Trophoblast cell (in vitro differentiated cells and primary cell): ENCODE measurements at regions not wholly inside any gene's neighbourhood (a gene's known extent, or its start where the extent isn't known, plus 50 kb on each side); places are given as distances from the start of the nearest gene placed in this dataset.

Experiments
- DNase-seq, 2 donors: peaks; one replicate each; pipeline ENCODE4 v3.0.0-alpha.2; 2016
- H2AFZ ChIP-seq: 2 replicates; pipeline ENCODE4 v1.6.1; 2013; ENCODE audit warnings: low read length, moderate library complexity, mild to moderate bottlenecking; ENCODE audit not compliant: insufficient read depth, poor library complexity
- H2AK5ac ChIP-seq: 2 replicates; pipeline ENCODE4 v1.6.1; 2013; ENCODE audit warnings: mild to moderate bottlenecking, low read length
- H2BK120ac ChIP-seq: 2 replicates; pipeline ENCODE4 v1.6.1; 2013; ENCODE audit warnings: low read length, mild to moderate bottlenecking, moderate library complexity; ENCODE audit not compliant: insufficient read depth, poor library complexity
- H2BK12ac ChIP-seq: 2 replicates; pipeline ENCODE4 v1.6.1; 2013; ENCODE audit warnings: mild to moderate bottlenecking, low read length, moderate library complexity
- H2BK5ac ChIP-seq: 2 replicates; pipeline ENCODE4 v1.6.1; 2013; ENCODE audit warnings: low read length, low read depth, moderate library complexity, mild to moderate bottlenecking; ENCODE audit not compliant: poor library complexity
- H3K14ac ChIP-seq: 2 replicates; pipeline ENCODE4 v1.6.1; 2013; ENCODE audit warnings: mild to moderate bottlenecking, low read length
- H3K18ac ChIP-seq: 2 replicates; pipeline ENCODE4 v1.6.1; 2013; ENCODE audit warnings: mild to moderate bottlenecking, low read length
- H3K23ac ChIP-seq: 2 replicates; pipeline ENCODE4 v1.6.1; 2013; ENCODE audit warnings: low read length
- H3K27ac ChIP-seq: 2 replicates; pipeline ENCODE4 v1.5.1; 2013; ENCODE audit warnings: low read depth, mild to moderate bottlenecking, inconsistent platforms, low read length, moderate library complexity
- H3K27me3 ChIP-seq: 2 replicates; pipeline ENCODE4 v1.6.1; 2013; ENCODE audit warnings: inconsistent platforms, mild to moderate bottlenecking, low read length, moderate library complexity; ENCODE audit not compliant: insufficient read depth
- H3K36me3 ChIP-seq, 2 experiments: 1 replicate in 1 of 2; 2 replicates in 1 of 2; pipeline ENCODE4 v1.6.1; 2013; ENCODE audit warnings: low read length in 2 of 2, mild to moderate bottlenecking in 2 of 2, moderate library complexity in 1 of 2; ENCODE audit not compliant: insufficient read depth in 2 of 2, control insufficient read depth in 1 of 2
- H3K4ac ChIP-seq: 2 replicates; pipeline ENCODE4 v1.6.1; 2013; ENCODE audit warnings: low read depth, mild to moderate bottlenecking, low read length, moderate library complexity
- H3K4me1 ChIP-seq, 2 experiments: 1 replicate in 1 of 2; 2 replicates in 1 of 2; pipeline ENCODE4 v1.6.1; 2013; ENCODE audit warnings: low read length in 2 of 2, mild to moderate bottlenecking in 2 of 2, moderate library complexity in 1 of 2; ENCODE audit not compliant: insufficient read depth in 2 of 2, control insufficient read depth in 1 of 2
- H3K4me2 ChIP-seq: 2 replicates; pipeline ENCODE4 v1.6.1; 2013; ENCODE audit warnings: inconsistent platforms, mild to moderate bottlenecking, low read length, moderate library complexity
- H3K4me3 ChIP-seq: 2 replicates; pipeline ENCODE4 v1.5.1; 2013; ENCODE audit warnings: mild to moderate bottlenecking, low read depth, low read length, inconsistent platforms
- H3K79me1 ChIP-seq: one replicate; pipeline ENCODE4 v1.6.1; 2013; ENCODE audit warnings: low read length
- H3K79me2 ChIP-seq: 2 replicates; pipeline ENCODE4 v1.6.1; 2013; ENCODE audit warnings: low read length, mild to moderate bottlenecking; ENCODE audit not compliant: control insufficient read depth, insufficient read depth, poor library complexity
- H3K9ac ChIP-seq: 2 replicates; pipeline ENCODE4 v1.6.1; 2013; ENCODE audit warnings: mild to moderate bottlenecking, low read length
- H3K9me3 ChIP-seq: 2 replicates; pipeline ENCODE4 v1.6.1; 2013; ENCODE audit warnings: low read depth, mild to moderate bottlenecking, control low read depth, inconsistent platforms, low read length; ENCODE audit not compliant: insufficient read depth
- H4K12ac ChIP-seq: 2 replicates; pipeline ENCODE4 v1.6.1; 2013; ENCODE audit warnings: low read depth, mild to moderate bottlenecking, low read length, moderate library complexity
- H4K8ac ChIP-seq: 2 replicates; pipeline ENCODE4 v1.6.1; 2013; ENCODE audit warnings: low read depth, mild to moderate bottlenecking, low read length, moderate library complexity
- H4K91ac ChIP-seq: one replicate; pipeline ENCODE4 v1.6.1; 2013; ENCODE audit warnings: low read depth, mild to moderate bottlenecking, low read length, moderate library complexity
- WGBS: extraction: QIAGEN DNeasy Blood & Tissue Kit; methylation state at CpG from one replicate; pipeline ENCODE4 v1.1.7; 2013; ENCODE audit warnings: missing lambda C conversion rate; ENCODE audit not compliant: insufficient read length, insufficient coverage; ENCODE audit errors: extremely low coverage; 5-methylcytosine and 5-hydroxymethylcytosine counted together

GRCh38 chr4:104750008-104750407, 255.3 kb upstream of the CXXC4 start:
- Histone ChIP-seq H3K14ac (no peak overlapping the region), H3K27me3 (no peaks in the 10 kb centered on the region), H3K36me3 (no peaks in the 10 kb centered on the region), H4K91ac (no peak overlapping the region), H2AFZ (no peak overlapping the region), H3K18ac (no peak overlapping the region), H2AK5ac (no peak overlapping the region), H3K23ac (no peak overlapping the region), H3K9me3 (no peaks in the 10 kb centered on the region), H3K79me2 (no peaks in the 10 kb centered on the region), H2BK120ac (no peak overlapping the region), H3K4me1 (no peaks in the 10 kb centered on the region), H3K27ac (no peak overlapping the region), H2BK5ac (no peak overlapping the region), H3K4me3 (no peak overlapping the region), H4K8ac (no peak overlapping the region), H3K9ac (no peak overlapping the region), H3K4me2 (no peak overlapping the region), H3K4ac (no peak overlapping the region), H2BK12ac (no peak overlapping the region), H3K79me1 (no peaks in the 10 kb centered on the region), H4K12ac (no peak overlapping the region)
- no peak for DNase-seq
- no CpG with 5 or more reads among the region's 2 CpGs for WGBS

- Histone ChIP-seq H3K4me3 (no peak overlapping the region), H4K12ac (no peak overlapping the region), H3K4ac (no peak overlapping the region), H3K27ac (no peak overlapping the region), H3K9ac (peak overlapping the region; percentile 69), H3K4me2 (no peak overlapping the region), H2AK5ac (no peak overlapping the region), H2BK5ac (no peak overlapping the region), H3K79me1 (no peaks in the 10 kb centered on the region), H3K4me1 (no peaks in the 10 kb centered on the region), H4K8ac (no peak overlapping the region), H2BK12ac (no peak overlapping the region), H3K79me2 (no peaks in the 10 kb centered on the region), H3K23ac (no peak overlapping the region), H2AFZ (no peak overlapping the region), H3K27me3 (no peaks in the 10 kb centered on the region), H3K18ac (no peak overlapping the region), H4K91ac (no peak overlapping the region), H2BK120ac (no peak overlapping the region), H3K14ac (no peak overlapping the region), H3K36me3 (no peaks in the 10 kb centered on the region), H3K9me3 (no peaks in the 10 kb centered on the region)
- WGBS = no CpG with 5 or more reads among the region's 2 CpGs
- no peak for DNase-seq
These were observed 256.8 kb upstream of the CXXC4 start for GRCh38 chr4:104751468-104751867.

- no peak overlapping the region for H4K8ac ChIP-seq
- H3K14ac ChIP-seq = no peak overlapping the region
- no peaks in the 10 kb centered on the region for H3K79me1 ChIP-seq
- no peak overlapping the region for H2AFZ ChIP-seq
- H2BK120ac ChIP-seq = no peak overlapping the region
- H3K4me2 ChIP-seq = no peak overlapping the region
- no CpG with 5 or more reads among the region's 1 CpG for WGBS
- no peaks in the 10 kb centered on the region for H3K27me3 ChIP-seq
- no peak overlapping the region for H4K12ac ChIP-seq
- H3K9me3 ChIP-seq = no peaks in the 10 kb centered on the region
- no peak overlapping the region for H3K9ac ChIP-seq
- no peak for DNase-seq
- H3K4me1 ChIP-seq = no peaks in the 10 kb centered on the region
- H2AK5ac ChIP-seq = no peak overlapping the region
- H3K79me2 ChIP-seq = no peaks in the 10 kb centered on the region
- H3K4ac ChIP-seq = no peak overlapping the region
- H3K36me3 ChIP-seq = no peaks in the 10 kb centered on the region
- H2BK12ac ChIP-seq = no peak overlapping the region
- no peak overlapping the region for H4K91ac ChIP-seq
- no peak overlapping the region for H2BK5ac ChIP-seq
- no peak overlapping the region for H3K18ac ChIP-seq
- H3K4me3 ChIP-seq = no peak overlapping the region
- H3K27ac ChIP-seq = no peak overlapping the region
- no peak overlapping the region for H3K23ac ChIP-seq
These were observed 257.6 kb upstream of the CXXC4 start for GRCh38 chr4:104752337-104752736.

- no peak overlapping the region for H2AK5ac ChIP-seq
- WGBS = no CpG with 5 or more reads among the region's 1 CpG
- H3K23ac ChIP-seq = no peak overlapping the region
- no peak overlapping the region for H2BK120ac ChIP-seq
- no peak overlapping the region for H3K27ac ChIP-seq
- H3K79me1 ChIP-seq = no peaks in the 10 kb centered on the region
- H2AFZ ChIP-seq = no peak overlapping the region
- H3K18ac ChIP-seq = no peak overlapping the region
- no peak overlapping the region for H4K8ac ChIP-seq
- no peak overlapping the region for H3K4me2 ChIP-seq
- no peak for DNase-seq
- no peak overlapping the region for H2BK5ac ChIP-seq
- no peak overlapping the region for H3K9ac ChIP-seq
- H3K9me3 ChIP-seq = no peaks in the 10 kb centered on the region
- H4K12ac ChIP-seq = no peak overlapping the region
- no peaks in the 10 kb centered on the region for H3K36me3 ChIP-seq
- no peaks in the 10 kb centered on the region for H3K4me1 ChIP-seq
- no peak overlapping the region for H3K4me3 ChIP-seq
- H3K14ac ChIP-seq = no peak overlapping the region
- no peaks in the 10 kb centered on the region for H3K27me3 ChIP-seq
- H3K4ac ChIP-seq = no peak overlapping the region
- no peak overlapping the region for H4K91ac ChIP-seq
- H2BK12ac ChIP-seq = no peak overlapping the region
- H3K79me2 ChIP-seq = no peaks in the 10 kb centered on the region
These were observed 262.1 kb upstream of the CXXC4 start for GRCh38 chr4:104756837-104757236.
